HT-29 (cell line): ENCODE measurements at regions not wholly inside any gene's neighbourhood (a gene's known extent, or its start where the extent isn't known, plus 50 kb on each side); places are given as distances from the start of the nearest gene placed in this dataset. TPM values are rescaled to one million over a fixed set of nuclear protein-coding genes. Genes with fewer than 3 reads are reported as not detected.

Source experiments
- DNase-seq: peaks from one replicate; pipeline ENCODE4 v3.0.0-alpha.2; 2015; ENCODE audit warnings: low spot score
- small RNA-seq: library from RNA; depleted of rRNA; stranded (forward); fragments of <200 nt; gene quantifications from one replicate; pipeline ENCODE3, GENCODE V24; 2014

GRCh38 chr12:75577812-75578211 lies 66.4 kb upstream of the KRR1 start:
- no peak for DNase-seq

- DNase-seq: no peak
These were observed 60.3 kb upstream of the KRR1 start for GRCh38 chr12:75571656-75572205.

GRCh38 chr12:75571204-75571603 lies 59.8 kb upstream of the KRR1 start:
- DNase-seq: no peak

- DNase-seq: no peak
These were observed 57.4 kb upstream of the KRR1 start for GRCh38 chr12:75568801-75569200.

GRCh38 chr12:75568393-75568792 lies 57.0 kb upstream of the KRR1 start:
- DNase-seq: no peak

GRCh38 chr12:75565795-75566194 lies 54.4 kb upstream of the KRR1 start:
- no peak for DNase-seq

GRCh38 chr12:75564852-75565251 lies 53.4 kb upstream of the KRR1 start:
- no peak for DNase-seq

GRCh38 chr12:75564398-75564797 lies 53.0 kb upstream of the KRR1 start:
- no peak for DNase-seq

GRCh38 chr12:75563351-75563750 lies 51.9 kb upstream of the KRR1 start:
- no peak for DNase-seq

GRCh38 chr12:75561921-75562320 lies 50.5 kb upstream of the KRR1 start:
- DNase-seq: no peak

Small RNAs in the stretch of these regions (small RNA-seq; reads per million reads assigned to genes)
- gene AC011611.1: not detected
- gene AC011611.6: not detected
- 0.65 reads per million for gene RF00156
- gene RN7SL734P: not detected
